PC-9 (cell line): ENCODE measurements at regions not wholly inside any gene's neighbourhood (a gene's known extent, or its start where the extent isn't known, plus 50 kb on each side); places are given as distances from the start of the nearest gene placed in this dataset.

Experiments
- BruUV-seq: library from RNA; stranded (reverse); fragments of 400-500 nt; replicated peaks from 2 replicates; lab custom pipeline; 2021; lab: Mats Ljungman, UMichigan
- CTCF ChIA-PET: fragments of 300-600 bp; sonication (Branson Sonifier 250); formaldehyde crosslinking; loops from one replicate; lab custom pipeline; 2022; ENCODE audit warnings: antibody characterized with exemption; lab: Charles Lee
- POLR2A ChIA-PET: fragments of 300-600 bp; sonication (Branson Sonifier 250); formaldehyde crosslinking; loops from one replicate; lab custom pipeline; 2022; ENCODE audit warnings: antibody characterized with exemption; ENCODE audit not compliant: unreplicated experiment; lab: Charles Lee
- DNase-seq, 2 experiments: peaks; one replicate each; pipeline versions ENCODE4 v3.0.0 to v3.0.0-alpha.2; 2015 to 2022; ENCODE audit warnings: mixed read lengths in 1 of 2
- H2AFZ ChIP-seq: fragments of 200-600 bp; sonication (generic); 2 replicates; pipeline ENCODE4 v1.8.1; 2017; ENCODE audit warnings: antibody characterized with exemption
- H3F3A ChIP-seq: fragments of 200-600 bp; sonication (generic); 2 replicates; pipeline ENCODE4 v1.8.1; 2017; ENCODE audit warnings: antibody characterized with exemption, mild to moderate bottlenecking, low read depth; ENCODE audit not compliant: insufficient read depth
- H3K27ac ChIP-seq: fragments of 200-600 bp; sonication (generic); 2 replicates; pipeline ENCODE4 v1.6.1; 2016; ENCODE audit warnings: mixed run types
- H3K27me3 ChIP-seq: fragments of 200-600 bp; sonication (generic); 2 replicates; pipeline ENCODE4 v1.6.1; 2016; ENCODE audit warnings: low read depth, mixed run types; ENCODE audit not compliant: insufficient read depth
- H3K36me3 ChIP-seq: fragments of 200-600 bp; sonication (generic); 2 replicates; pipeline ENCODE4 v1.6.1; 2016; ENCODE audit warnings: low read depth, mixed run types
- H3K4me1 ChIP-seq: fragments of 200-600 bp; sonication (generic); replicated peaks from 2 replicates; pipeline ENCODE4 v1.6.1; 2016; ENCODE audit warnings: mixed run types; ENCODE audit not compliant: insufficient read depth
- H3K4me2 ChIP-seq: fragments of 200-600 bp; sonication (generic); 2 replicates; pipeline ENCODE4 v1.6.1; 2017; ENCODE audit warnings: mixed run types
- H3K4me3 ChIP-seq: fragments of 200-600 bp; sonication (generic); 2 replicates; pipeline ENCODE4 v1.6.1; 2016; ENCODE audit warnings: mixed run types
- H3K79me2 ChIP-seq: fragments of 200-600 bp; sonication (generic); 2 replicates; pipeline ENCODE4 v1.6.1; 2017; ENCODE audit warnings: low read depth, mixed run types
- H3K9me2 ChIP-seq: fragments of 200-600 bp; sonication (generic); 2 replicates; pipeline ENCODE4 v1.8.1; 2017; ENCODE audit warnings: mild to moderate bottlenecking; ENCODE audit not compliant: insufficient read depth
- H3K9me3 ChIP-seq: fragments of 200-600 bp; sonication (generic); 2 replicates; pipeline ENCODE4 v1.8.1; 2016; ENCODE audit warnings: low read depth; ENCODE audit not compliant: insufficient read depth
- H4K20me1 ChIP-seq: fragments of 200-600 bp; sonication (generic); 2 replicates; pipeline ENCODE4 v1.8.1; 2017; ENCODE audit not compliant: insufficient read depth
- CTCF ChIP-seq: fragments of 200-600 bp; sonication (generic); conservative IDR thresholded peaks from 2 replicates; pipeline ENCODE4 v1.6.1; 2017; ENCODE audit warnings: mixed run types, antibody characterized with exemption, mild to moderate bottlenecking, moderate library complexity
- EZH2 ChIP-seq: fragments of 200-600 bp; sonication (generic); IDR thresholded peaks from 2 replicates; pipeline ENCODE4 v1.8.0; 2017; ENCODE audit warnings: antibody characterized with exemption, low read depth
- intact Hi-C: fragments of 100-400 bp; cut with micrococcal nuclease; formaldehyde crosslinking; loops from one replicate; pipeline ENCODE4 v1.10.0; 2022; ENCODE audit not compliant: unreplicated experiment

- ChIA-PET POLR2A (no interaction called here), CTCF (no interaction called here)
- Histone ChIP-seq H3K9me2 (no peaks in the 10 kb centered on the region), H3K27me3 (no peaks in the 10 kb centered on the region), H3F3A (peaks cover 7% of the 10 kb centered on the region; the same call in 1 of the 2 replicates), H3K27ac (no peak overlapping the region), H4K20me1 (no peaks in the 10 kb centered on the region), H2AFZ (no peak overlapping the region), H3K79me2 (no peaks in the 10 kb centered on the region), H3K4me1 (peaks cover 31% of the 10 kb centered on the region), H3K4me2 (no peak overlapping the region), H3K4me3 (no peak overlapping the region), H3K36me3 (no peaks in the 10 kb centered on the region), H3K9me3 (no peaks in the 10 kb centered on the region)
- no TSS peak for BruUV-seq
- DNase-seq, result no peak
- intact Hi-C loops, result loop anchor here (5.0 kb wide), 1 partner anchor 280 kb away; the partner anchor contains the start of gene NFIB
- TF ChIP-seq EZH2, result no peak
- no peak for TF ChIP-seq CTCF
These were observed 282.1 kb downstream of the NFIB start for GRCh38 chr9:14031810-14032209.

- no peaks in the 10 kb centered on the region for H4K20me1 ChIP-seq
- TF ChIP-seq CTCF (no peak), EZH2 (no peak)
- POLR2A ChIA-PET, result no interaction called here
- H3K27me3 ChIP-seq, result no peaks in the 10 kb centered on the region
- no TSS peak for BruUV-seq
- intact Hi-C loops, result loop anchor here (5.0 kb wide), 1 partner anchor 281 kb away; the partner anchor contains the start of gene NFIB
- H3K36me3 ChIP-seq, result no peaks in the 10 kb centered on the region
- H3K9me2 ChIP-seq, result no peaks in the 10 kb centered on the region
- no peak for DNase-seq
- H3F3A ChIP-seq, result peaks cover 7% of the 10 kb centered on the region; the same call in 1 of the 2 replicates
- H3K79me2 ChIP-seq, result no peaks in the 10 kb centered on the region
- CTCF ChIA-PET, result no interaction called here
- no peak overlapping the region for H3K4me3 ChIP-seq
- peak overlapping the region; percentile 53 for H3K4me2 ChIP-seq
- H3K27ac ChIP-seq, result peak overlapping the region; percentile 66
- H3K4me1 ChIP-seq, result peaks cover 32% of the 10 kb centered on the region
- H2AFZ ChIP-seq, result no peak overlapping the region
- H3K9me3 ChIP-seq, result no peaks in the 10 kb centered on the region
These were observed 282.9 kb downstream of the NFIB start for GRCh38 chr9:14031060-14031414.

- no peaks in the 10 kb centered on the region for H3K9me3 ChIP-seq
- no peaks in the 10 kb centered on the region for H3K36me3 ChIP-seq
- peaks cover 7% of the 10 kb centered on the region; the same call in 1 of the 2 replicates for H3F3A ChIP-seq
- H3K4me3 ChIP-seq, result peak overlapping the region; percentile 31
- ChIA-PET CTCF (no interaction called here), POLR2A (no interaction called here)
- H3K27ac ChIP-seq, result peak overlapping the region; percentile 66
- no TSS peak for BruUV-seq
- no peak overlapping the region for H2AFZ ChIP-seq
- intact Hi-C loops, result loop anchor here (5.0 kb wide), 1 partner anchor 282 kb away; the partner anchor contains the start of gene NFIB
- no peaks in the 10 kb centered on the region for H3K9me2 ChIP-seq
- no peaks in the 10 kb centered on the region for H3K27me3 ChIP-seq
- H3K4me1 ChIP-seq, result peaks cover 32% of the 10 kb centered on the region
- no peaks in the 10 kb centered on the region for H4K20me1 ChIP-seq
- peak overlapping the region; percentile 53 for H3K4me2 ChIP-seq
- TF ChIP-seq EZH2 (no peak), CTCF (no peak)
- no peaks in the 10 kb centered on the region for H3K79me2 ChIP-seq
- DNase-seq, result peak; percentile 66 to 83
These were observed 283.4 kb downstream of the NFIB start for GRCh38 chr9:14030375-14031059.
